ENCODE measurements at regions not wholly inside any gene's neighbourhood (a gene's known extent, or its start where the extent isn't known, plus 50 kb on each side); places are given as distances from the start of the nearest gene placed in this dataset.

DNA sequence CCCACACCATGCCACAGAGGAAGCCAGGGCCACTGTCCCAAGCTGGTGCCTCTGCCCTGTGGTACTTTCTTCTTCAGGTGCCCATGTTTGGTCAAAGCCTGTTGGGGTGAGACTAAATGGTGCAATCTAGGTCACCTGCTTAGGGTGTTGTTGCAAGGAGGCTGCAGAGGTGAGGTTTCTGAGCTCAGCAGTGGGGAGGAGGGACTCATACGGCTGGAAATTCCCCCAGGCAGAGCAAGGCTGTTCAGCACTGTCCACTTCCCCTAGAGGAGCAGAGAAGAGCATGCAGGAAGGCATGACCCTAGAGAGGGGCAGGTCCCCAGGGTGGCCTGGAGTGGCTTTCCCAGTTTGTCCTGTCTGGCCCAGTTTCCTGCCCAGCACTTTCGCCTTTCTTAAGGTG, 211.0 kb downstream of the HAUS1 start:
- Histone ChIP-seq H3K9me3 (ENCODE audit: insufficient read depth, low read depth, low read length) (no peaks in the 10 kb centered on the region), H3K4me2 (ENCODE audit: low read length) (no peak overlapping the region), H3K4me3 (ENCODE audit: insufficient read depth, low read depth, low read length) (no peak overlapping the region), H3K79me2 (ENCODE audit: insufficient read depth, low read length) (no peaks in the 10 kb centered on the region), H3K27ac (ENCODE audit: low read depth, low read length) (no peak overlapping the region), H3K4me1 (ENCODE audit: insufficient read depth, low read length) (no peaks in the 10 kb centered on the region), H3K36me3 (ENCODE audit: insufficient read depth, low read length) (no peaks in the 10 kb centered on the region), H3K27me3 (ENCODE audit: insufficient read depth, low read length) (no peaks in the 10 kb centered on the region), H4K20me1 (ENCODE audit: insufficient read depth, low read length) (no peaks in the 10 kb centered on the region), H3K9ac (ENCODE audit: low read length) (no peak overlapping the region), H2AFZ (ENCODE audit: low read depth, low read length) (no peak overlapping the region)
- H3K4me3 Mint-ChIP-seq (ENCODE audit: unreplicated experiment), result no peak overlapping the region
- no peaks in the 10 kb centered on the region for H3K36me3 Mint-ChIP-seq (ENCODE audit: low read depth, unreplicated experiment)
- DNase-seq (ENCODE audit: low read depth) (no peak), FAIRE-seq (no peak)
- TF ChIP-seq, protein P1, sequence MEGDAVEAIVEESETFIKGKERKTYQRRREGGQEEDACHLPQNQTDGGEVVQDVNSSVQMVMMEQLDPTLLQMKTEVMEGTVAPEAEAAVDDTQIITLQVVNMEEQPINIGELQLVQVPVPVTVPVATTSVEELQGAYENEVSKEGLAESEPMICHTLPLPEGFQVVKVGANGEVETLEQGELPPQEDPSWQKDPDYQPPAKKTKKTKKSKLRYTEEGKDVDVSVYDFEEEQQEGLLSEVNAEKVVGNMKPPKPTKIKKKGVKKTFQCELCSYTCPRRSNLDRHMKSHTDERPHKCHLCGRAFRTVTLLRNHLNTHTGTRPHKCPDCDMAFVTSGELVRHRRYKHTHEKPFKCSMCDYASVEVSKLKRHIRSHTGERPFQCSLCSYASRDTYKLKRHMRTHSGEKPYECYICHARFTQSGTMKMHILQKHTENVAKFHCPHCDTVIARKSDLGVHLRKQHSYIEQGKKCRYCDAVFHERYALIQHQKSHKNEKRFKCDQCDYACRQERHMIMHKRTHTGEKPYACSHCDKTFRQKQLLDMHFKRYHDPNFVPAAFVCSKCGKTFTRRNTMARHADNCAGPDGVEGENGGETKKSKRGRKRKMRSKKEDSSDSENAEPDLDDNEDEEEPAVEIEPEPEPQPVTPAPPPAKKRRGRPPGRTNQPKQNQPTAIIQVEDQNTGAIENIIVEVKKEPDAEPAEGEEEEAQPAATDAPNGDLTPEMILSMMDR (IDR thresholded peaks at IDR 0.05; ENCODE audit: insufficient read depth, low read depth, low read length), result no peak
- no peak for TF ChIP-seq EZH2 (IDR thresholded peaks at IDR 0.05; ENCODE audit: insufficient read depth, low read length)
- no peaks in the 10 kb centered on the region for H3K4me1 Mint-ChIP-seq (ENCODE audit: low read depth, unreplicated experiment)
- peaks cover 28% of the 10 kb centered on the region for H3K27me3 Mint-ChIP-seq (ENCODE audit: low read depth, unreplicated experiment)
- peaks cover 4% of the 10 kb centered on the region for H3K9me3 Mint-ChIP-seq (ENCODE audit: unreplicated experiment)
- H3K27ac Mint-ChIP-seq (ENCODE audit: unreplicated experiment), result no peak overlapping the region

- no peak for FAIRE-seq
These were observed 214.2 kb downstream of the HAUS1 start for GRCh38 chr18:46318356-46318755.

GRCh38 chr18:46319783-46320182, 215.6 kb downstream of the HAUS1 start:
- Mint-ChIP-seq H3K36me3 (ENCODE audit: low read depth, unreplicated experiment) (no peaks in the 10 kb centered on the region), H3K4me3 (ENCODE audit: unreplicated experiment) (no peak overlapping the region), H3K27ac (ENCODE audit: unreplicated experiment) (no peak overlapping the region), H3K27me3 (ENCODE audit: low read depth, unreplicated experiment) (peaks cover 6% of the 10 kb centered on the region), H3K4me1 (ENCODE audit: low read depth, unreplicated experiment) (peaks cover 21% of the 10 kb centered on the region), H3K9me3 (ENCODE audit: unreplicated experiment) (peaks cover 4% of the 10 kb centered on the region)
- H3K27me3 ChIP-seq (ENCODE audit: insufficient read depth, low read length), result no peaks in the 10 kb centered on the region
- TF ChIP-seq, protein P1 (IDR thresholded peaks at IDR 0.05; ENCODE audit: insufficient read depth, low read depth, low read length), result no peak
- no peak for TF ChIP-seq EZH2 (IDR thresholded peaks at IDR 0.05; ENCODE audit: insufficient read depth, low read length)
- H2AFZ ChIP-seq (ENCODE audit: low read depth, low read length), result no peak overlapping the region
- no peak overlapping the region for H3K4me3 ChIP-seq (ENCODE audit: insufficient read depth, low read depth, low read length)
- H3K79me2 ChIP-seq (ENCODE audit: insufficient read depth, low read length), result no peaks in the 10 kb centered on the region
- FAIRE-seq, result no peak
- H3K36me3 ChIP-seq (ENCODE audit: insufficient read depth, low read length), result no peaks in the 10 kb centered on the region
- H3K4me2 ChIP-seq (ENCODE audit: low read length), result no peak overlapping the region
- peaks cover 26% of the 10 kb centered on the region for H3K4me1 ChIP-seq (ENCODE audit: insufficient read depth, low read length)
- no peaks in the 10 kb centered on the region for H4K20me1 ChIP-seq (ENCODE audit: insufficient read depth, low read length)
- H3K9ac ChIP-seq (ENCODE audit: low read length), result no peak overlapping the region
- H3K27ac ChIP-seq (ENCODE audit: low read depth, low read length), result no peak overlapping the region
- no peaks in the 10 kb centered on the region for H3K9me3 ChIP-seq (ENCODE audit: insufficient read depth, low read depth, low read length)
- peak; percentile 42 for DNase-seq (ENCODE audit: low read depth)

More at GRCh38 chr18:46318356-46318755, 214.2 kb downstream of the HAUS1 start:
- Histone ChIP-seq H3K9ac (ENCODE audit: low read length) (no peak overlapping the region), H4K20me1 (ENCODE audit: insufficient read depth, low read length) (no peaks in the 10 kb centered on the region), H3K79me2 (ENCODE audit: insufficient read depth, low read length) (no peaks in the 10 kb centered on the region), H3K36me3 (ENCODE audit: insufficient read depth, low read length) (no peaks in the 10 kb centered on the region), H3K4me2 (ENCODE audit: low read length) (no peak overlapping the region), H3K27ac (ENCODE audit: low read depth, low read length) (no peak overlapping the region), H2AFZ (ENCODE audit: low read depth, low read length) (no peak overlapping the region), H3K4me3 (ENCODE audit: insufficient read depth, low read depth, low read length) (no peak overlapping the region), H3K4me1 (ENCODE audit: insufficient read depth, low read length) (peaks cover 20% of the 10 kb centered on the region), H3K27me3 (ENCODE audit: insufficient read depth, low read length) (no peaks in the 10 kb centered on the region), H3K9me3 (ENCODE audit: insufficient read depth, low read depth, low read length) (no peaks in the 10 kb centered on the region)
- Mint-ChIP-seq H3K27ac (ENCODE audit: unreplicated experiment) (no peak overlapping the region), H3K9me3 (ENCODE audit: unreplicated experiment) (peaks cover 4% of the 10 kb centered on the region), H3K27me3 (ENCODE audit: low read depth, unreplicated experiment) (peaks cover 8% of the 10 kb centered on the region), H3K36me3 (ENCODE audit: low read depth, unreplicated experiment) (no peaks in the 10 kb centered on the region), H3K4me1 (ENCODE audit: low read depth, unreplicated experiment) (peaks cover 16% of the 10 kb centered on the region), H3K4me3 (ENCODE audit: unreplicated experiment) (no peak overlapping the region)
- TF ChIP-seq, protein P1 (IDR thresholded peaks at IDR 0.05; ENCODE audit: insufficient read depth, low read depth, low read length), result no peak
- TF ChIP-seq EZH2 (IDR thresholded peaks at IDR 0.05; ENCODE audit: insufficient read depth, low read length), result no peak
- no peak for DNase-seq (ENCODE audit: low read depth)

Data from astrocyte (in vitro differentiated cells and primary cell).